NCI-H345 (cell line): ENCODE measurements at regions not wholly inside any gene's neighbourhood (a gene's known extent, or its start where the extent isn't known, plus 50 kb on each side); places are given as distances from the start of the nearest gene placed in this dataset.

ENCODE experiments used
- DNase-seq: peaks from one replicate; lab custom pipeline; 2025; lab: John Stamatoyannopoulos, UW

DNA sequence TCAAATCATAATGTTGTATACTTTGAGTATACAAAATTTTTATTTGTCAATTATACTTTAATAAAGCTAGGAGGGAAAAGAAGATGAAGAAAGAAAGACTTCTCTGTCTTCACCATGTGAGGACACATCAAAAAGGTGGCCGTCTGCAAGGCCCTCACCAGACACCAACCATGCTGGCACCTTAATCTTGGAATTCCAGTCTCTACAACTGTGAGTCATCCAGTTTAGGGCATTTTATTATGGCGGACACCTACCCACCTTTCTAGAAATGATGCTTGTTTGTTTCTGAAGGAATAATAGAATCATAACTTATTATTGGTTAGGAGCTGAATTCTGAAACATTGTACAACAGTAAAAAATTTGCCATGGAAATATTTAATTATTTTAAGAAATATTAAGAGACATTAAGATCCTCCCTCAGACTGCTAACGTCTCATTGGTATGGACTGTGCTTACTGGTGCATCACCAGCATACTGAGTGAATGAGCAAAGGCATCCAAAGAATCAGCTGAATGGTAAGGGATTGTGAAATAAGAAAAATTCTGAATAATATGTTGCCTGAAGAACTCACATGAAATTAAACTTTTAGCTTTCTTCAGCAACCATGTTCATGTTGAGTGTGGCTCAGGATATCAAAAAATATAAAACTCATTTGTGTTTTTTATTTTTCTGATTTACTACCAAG, 536.6 kb downstream of the HTR7 start:
- no peak for DNase-seq

DNA sequence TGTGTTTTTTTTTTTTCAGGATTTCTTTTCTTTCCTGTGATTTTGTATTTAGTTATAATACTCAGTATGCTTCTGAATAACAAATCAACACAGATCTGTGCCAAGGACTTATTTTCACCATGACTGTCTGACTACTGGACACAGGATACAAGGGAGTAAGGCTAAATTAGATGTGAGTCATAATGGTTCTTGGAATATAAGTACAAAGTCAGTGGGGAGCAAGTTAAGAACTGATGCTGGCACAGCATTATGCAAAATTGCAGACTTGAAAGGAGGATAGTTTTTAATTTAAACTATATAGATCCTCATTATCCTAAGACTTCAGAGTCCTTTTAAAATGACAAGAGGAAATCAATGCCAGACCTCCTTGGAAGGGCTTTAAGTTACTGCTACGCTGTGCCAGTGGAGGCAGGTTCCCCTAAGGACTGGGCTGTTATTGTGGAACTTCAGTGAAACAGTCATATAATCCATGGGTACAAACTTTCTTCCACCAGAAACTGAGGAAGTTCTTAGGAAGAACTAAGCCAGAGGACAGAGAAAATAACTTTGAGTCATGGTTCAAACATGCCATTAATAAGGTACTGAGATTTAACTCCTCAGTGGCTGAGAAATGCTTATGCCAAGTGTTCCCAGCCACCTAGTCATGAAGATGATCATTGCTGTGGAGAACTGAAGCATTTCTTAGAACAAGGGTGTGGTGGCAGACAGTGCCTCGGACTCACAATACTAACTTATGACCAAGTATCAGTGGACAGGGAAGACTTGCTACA, 531.2 kb downstream of the HTR7 start:
- no peak for DNase-seq

DNA sequence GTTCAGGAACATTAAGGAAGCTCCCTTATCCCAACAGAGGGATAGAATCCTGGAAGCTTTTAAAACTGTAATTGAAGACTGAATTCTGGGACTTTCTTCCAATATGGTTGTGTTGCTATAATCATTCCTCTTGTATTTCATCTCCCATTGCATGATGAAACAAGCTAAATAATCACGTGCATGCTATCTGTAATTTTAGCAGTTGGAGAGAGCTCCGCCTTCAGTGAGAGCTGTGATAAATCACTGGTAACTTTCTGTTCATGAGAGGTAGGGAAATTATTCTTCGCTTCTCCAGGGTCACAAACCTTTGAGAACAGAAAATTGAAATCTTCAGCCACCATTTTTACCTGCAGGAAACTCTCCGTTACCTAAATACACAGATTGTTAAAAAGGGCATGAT, 530.2 kb downstream of the HTR7 start:
- no peak for DNase-seq

DNA sequence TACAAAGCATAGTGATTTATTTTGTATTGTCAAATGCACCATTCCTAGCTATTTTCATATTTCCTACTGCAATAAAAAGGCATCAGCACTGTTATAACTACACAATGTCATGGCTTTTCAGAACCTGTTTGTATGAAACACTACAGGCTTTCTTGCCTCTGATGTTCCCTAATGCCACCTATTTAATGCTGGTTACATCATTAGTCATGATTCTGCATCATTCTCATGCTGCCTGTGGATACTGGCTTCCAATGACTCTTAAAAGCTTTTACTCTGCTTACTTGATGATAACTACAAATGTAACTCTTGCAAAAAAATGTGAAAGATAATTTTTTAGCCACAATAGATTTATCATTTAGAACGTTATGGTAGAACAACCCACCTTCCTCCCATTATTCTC, 529.4 kb downstream of the HTR7 start:
- no peak for DNase-seq

DNA sequence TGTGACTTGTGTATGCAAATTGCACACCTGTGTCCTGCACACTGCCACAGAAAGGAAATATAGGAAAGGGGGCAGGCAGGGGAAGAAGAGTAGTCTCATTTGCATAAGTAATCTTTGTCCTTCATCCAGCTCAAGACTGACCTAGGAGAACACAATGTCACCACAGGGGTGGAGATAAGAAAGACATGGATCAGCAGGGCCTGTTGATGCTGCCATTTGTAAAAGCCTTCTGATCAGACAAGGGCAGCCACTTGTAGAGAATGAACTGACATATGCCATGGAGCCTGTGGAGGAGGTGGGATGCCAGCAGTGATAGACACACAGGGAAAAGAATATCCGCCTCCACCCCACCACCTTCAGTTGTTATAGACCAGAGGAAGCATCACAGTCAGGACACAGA, 528.9 kb downstream of the HTR7 start:
- DNase-seq = no peak

DNA sequence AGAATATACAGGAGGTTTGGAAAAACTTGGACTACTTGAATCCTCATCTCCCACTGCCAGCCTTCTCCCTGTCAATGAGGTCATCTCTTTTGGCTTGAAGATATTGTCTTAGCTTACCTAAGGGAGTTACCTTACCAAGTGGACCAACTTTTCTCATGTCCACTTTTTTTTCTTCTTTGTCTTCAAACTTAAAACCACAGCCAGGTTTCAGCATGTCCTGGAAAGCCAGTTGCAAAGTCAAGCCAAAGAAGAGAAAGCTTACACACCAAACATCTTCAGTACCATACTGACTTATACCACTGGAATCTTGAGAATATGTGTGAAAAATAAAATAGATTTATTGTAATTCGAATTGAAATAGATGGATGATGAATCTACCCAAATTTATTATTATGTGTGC, 520.5 kb downstream of the HTR7 start:
- DNase-seq = no peak

DNA sequence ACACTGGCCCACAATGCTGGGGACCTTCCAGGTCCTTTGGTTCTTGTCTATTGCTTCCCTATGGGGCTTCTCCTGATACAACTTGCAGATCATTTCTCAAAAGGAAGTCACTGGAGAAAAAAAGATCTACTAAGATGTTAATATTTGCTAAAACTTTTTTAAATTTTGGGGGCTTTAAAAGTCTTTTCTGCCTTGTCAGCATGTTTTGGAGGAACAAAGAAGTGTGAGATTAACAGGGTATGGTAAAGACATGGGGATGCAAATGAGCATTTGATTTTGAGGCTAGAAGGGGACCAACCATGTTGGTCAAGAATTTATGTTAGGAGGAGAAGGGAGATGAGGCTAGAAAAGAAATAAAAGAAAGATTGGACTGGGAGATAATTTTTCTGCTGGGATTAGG, 515.4 kb downstream of the HTR7 start:
- no peak for DNase-seq

DNA sequence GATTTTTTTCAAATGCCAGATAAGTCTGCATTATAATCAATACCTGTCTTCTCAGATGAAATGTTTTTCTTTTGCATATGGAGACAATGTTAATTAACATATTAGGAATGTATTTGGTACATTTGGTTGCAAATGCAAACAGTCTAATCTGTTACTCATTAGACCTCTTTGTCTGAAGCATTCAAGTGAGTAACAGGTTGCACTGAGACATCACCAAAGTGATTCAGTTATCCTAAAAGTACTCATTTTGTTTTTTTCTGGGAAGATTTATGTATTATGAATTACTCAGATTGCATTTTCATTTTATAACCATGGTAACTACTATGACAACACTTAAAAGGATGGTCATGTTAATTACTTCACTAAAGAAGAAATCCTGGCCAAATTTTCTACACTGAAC, 513.6 kb downstream of the HTR7 start:
- no peak for DNase-seq

DNA sequence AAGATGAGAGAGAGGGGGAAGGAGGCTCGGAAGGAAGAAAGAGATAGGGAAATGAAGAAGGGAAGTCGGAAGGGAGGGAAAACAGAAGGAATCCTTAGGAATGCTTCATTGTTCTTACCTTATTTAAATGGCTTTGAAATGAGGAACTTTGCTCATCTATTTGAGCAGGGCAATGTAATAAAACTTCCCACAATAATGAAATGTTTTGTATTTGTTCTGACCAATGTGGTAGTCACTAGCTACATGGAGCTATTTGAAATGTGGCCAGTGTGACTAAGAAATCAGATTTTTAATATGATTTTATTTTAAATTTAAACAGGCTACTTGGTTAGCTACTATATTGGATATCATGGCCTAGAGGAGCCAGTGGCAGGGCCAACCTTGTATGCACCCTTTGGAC, 510.6 kb downstream of the HTR7 start:
- no peak for DNase-seq

DNA sequence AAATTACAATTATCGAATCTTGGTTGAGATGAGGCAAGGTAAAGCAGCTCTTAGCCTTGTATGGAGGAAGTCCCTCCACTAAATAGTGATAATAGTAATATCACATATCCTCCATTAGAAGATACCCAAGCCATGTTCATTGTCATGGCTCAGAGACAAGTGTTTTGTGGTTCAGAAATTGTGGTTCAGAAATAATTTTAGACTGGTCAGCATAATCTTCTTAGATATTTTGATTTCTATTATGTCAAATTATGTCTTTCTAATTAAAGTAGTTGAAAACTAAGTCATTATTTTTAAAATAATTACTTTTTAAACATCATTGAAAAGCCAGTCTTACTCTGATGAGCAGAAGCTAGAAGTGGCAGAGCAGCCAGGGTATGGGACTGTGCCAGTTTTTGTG, 507.7 kb downstream of the HTR7 start:
- DNase-seq = no peak

DNA sequence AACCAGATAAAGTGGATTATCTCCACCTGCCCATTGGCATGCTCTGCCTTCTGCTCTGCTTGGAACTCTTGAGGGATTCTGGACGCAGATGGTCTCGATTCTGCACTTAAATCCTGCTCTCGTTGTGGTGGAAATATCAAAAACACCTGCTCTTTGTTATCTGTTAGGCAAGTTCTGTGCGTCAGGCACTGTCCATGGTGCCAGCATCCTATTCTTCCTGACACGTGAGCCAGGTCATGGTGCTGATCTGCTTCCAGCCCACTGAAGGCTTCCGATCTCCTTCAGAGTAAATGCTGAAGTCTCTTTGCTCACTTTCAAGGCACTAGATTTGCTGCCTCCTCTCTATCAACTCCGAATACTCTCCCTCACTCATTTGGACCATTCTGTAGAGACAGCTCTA, 505.6 kb downstream of the HTR7 start:
- DNase-seq = no peak

DNA sequence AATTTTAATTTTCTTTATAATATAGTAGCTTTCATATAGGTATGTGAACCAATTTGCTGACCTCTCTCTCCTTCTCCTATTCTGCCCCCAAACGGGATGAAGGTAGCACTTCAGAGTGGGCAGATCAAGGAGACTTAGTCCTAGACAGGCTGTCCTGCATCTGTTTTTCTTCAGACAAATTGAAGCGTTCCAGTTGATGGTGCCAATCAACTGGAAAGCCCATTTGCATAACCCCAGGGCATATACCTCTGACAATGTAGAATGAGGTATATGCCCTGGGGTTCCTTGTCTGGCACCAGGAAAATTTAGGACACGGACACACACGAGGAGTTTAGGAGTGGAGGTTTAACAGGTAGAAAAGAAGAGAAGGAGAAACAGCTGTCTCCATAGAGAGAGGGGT, 502.9 kb downstream of the HTR7 start:
- DNase-seq = no peak

DNA sequence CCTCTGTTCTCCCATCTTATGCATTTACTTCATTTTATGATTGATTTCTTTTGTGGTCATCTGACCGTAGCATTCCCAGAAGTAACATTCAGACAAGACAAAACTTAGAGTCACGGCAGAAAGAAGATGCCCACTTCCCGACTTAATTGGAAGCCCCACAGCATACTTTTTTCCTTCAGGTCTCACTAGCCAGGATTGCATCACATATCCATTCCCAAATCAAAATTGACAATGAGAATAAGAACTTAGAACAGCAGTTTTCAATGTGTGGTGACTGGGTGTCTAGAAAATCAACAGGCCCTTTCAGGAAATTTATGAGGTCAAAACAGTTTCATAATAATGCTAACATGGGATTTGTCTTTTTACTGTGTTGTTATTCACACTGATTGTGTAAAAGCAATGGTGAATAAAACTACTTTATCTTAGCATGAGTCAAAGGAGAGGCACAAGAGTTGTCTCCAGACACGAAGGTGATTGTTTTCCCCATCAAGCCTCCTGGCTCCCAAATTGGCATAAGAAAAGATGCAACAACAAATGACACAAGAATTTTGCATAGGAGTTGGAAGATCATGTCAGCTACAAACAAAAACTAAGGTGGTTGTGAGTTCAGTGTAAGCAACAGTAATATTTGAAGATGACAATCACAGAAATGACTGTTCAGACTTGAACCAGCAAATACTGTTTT, 493.9 kb downstream of the HTR7 start:
- DNase-seq = no peak

DNA sequence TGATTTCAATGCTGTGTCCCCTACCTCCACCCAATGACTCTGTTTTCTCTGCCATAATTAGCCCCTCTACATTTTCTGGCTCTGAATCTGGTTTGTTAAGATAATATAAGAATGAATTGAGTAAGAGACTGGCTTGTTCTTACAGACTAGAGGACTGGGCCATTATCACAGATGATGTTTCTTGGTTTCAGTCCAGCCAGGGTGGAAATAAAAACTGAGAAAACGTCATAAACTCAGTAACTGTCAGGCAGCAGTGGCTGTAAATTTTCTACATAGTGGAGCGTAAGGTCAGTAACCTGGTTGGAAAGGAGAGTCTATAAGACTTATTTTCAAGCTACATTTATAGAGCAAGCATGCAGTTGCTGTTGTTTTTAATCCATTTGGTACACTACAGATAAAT, 485.4 kb downstream of the HTR7 start:
- DNase-seq = no peak

DNA sequence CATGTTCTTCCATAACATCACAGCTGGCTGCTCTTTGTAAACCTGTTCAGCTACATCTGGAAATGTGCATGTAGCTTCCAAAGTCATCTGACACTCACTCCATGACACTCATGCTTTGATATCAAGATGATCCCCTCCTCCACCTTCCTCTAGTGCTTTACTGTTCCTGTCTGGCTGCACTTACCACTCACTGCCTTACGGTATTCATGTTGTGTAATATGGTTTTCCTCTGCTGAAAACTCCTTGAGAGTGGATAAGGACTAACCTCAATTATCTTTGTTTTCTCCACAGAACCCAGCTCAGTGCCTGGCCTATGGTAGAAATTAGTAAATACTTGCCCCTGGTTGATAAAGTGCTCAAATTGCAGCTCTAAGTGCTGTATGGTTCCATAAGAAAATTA, 483.9 kb downstream of the HTR7 start:
- no peak for DNase-seq

DNA sequence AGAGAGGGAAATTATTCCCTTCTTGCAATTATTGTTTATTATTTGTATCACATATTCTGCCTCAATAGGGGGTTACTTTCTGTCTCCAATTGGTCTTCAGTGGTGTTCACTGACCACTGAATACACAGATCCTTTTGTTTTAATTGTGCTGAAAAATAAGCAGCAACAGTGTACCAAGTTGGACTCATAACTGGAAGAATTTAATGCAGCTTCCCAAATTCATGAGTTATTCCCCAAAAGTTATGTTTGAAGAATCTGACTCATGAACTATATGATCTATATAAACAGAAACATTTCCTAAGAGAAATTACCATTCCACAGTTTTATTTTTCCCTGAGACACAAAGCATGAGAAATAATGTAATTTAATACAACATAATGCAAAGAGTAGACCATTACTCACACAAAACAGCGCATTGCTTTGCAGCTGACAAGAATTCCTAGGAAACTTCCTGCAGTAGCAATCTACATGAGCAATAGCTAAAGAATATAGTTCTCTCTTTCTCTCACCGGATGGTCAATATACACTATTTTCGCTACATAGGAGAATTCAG, 479.2 kb downstream of the HTR7 start:
- no peak for DNase-seq

DNA sequence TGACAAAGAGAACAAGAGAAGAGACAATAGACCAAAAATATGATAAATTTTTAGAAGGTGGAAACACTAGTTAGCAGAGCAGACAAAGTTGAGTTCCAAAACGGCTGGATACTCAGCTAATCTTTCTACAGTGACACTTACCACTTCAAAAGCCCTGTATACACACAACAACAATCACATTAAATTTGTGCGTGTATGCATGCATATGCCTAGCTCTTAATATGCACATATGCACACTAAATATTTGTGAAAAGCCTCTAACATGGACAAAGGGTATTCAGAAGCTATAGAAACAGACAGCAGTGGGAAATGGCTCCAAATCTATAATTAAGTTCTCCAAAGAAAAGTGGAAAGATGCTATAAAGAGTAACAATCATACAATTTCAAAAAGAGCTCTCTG, 476.4 kb downstream of the HTR7 start:
- DNase-seq = no peak

DNA sequence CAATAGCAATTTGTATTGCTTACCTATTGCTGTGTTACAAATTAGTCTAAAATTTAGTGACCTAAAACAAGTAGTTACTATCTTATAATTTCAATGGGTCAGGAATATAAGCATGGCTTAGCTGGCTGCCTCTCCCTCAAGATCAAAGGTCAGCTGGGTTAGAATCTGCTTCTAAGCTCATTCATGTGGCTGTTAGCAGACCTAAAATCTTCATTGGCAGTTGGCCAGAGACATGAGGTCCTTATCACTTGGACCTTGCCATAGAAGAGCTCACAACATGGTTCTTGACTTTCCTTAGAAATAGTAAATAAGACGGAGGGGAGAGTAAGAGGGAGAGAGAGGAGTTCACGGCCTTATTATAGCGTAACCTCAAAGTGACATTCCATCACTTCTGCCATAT, 468.0 kb downstream of the HTR7 start:
- no peak for DNase-seq

DNA sequence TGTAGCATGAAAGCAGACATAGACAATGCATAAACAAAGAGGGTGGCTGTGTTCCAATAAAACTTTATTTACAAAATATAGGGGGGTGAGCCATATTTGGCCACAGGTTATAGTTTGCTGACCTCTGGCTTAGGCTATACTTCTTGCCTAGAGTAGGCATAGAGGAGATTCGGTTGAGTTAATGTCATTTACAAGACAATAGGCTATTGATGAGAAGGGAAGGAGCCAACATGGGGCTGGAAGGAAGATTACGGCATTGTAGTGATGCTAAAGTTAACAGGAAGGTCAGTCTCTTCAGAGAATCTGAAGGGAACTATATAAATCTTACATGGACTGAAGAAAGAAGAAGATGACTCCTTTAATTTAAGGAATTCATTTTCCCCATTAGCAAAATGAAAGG, 463.5 kb downstream of the HTR7 start:
- no peak for DNase-seq

DNA sequence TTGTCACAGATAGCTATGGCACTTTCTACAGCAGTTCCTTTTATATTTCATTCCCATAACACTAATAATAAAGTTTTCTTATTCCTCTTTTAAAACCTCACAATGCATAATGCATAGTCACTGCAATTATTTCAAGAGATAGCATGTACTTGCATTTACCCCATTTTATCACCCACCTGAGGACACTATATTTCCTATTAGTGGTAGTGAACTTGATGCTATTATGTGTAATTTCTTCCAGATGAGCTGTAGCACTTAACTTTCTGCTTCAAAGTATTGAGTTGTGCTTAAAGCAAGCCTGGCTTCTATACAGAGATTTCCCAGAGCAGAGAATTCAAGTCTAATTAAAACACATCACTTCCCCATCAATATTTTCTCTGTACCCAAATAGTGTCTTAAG, 461.1 kb downstream of the HTR7 start:
- no peak for DNase-seq

DNA sequence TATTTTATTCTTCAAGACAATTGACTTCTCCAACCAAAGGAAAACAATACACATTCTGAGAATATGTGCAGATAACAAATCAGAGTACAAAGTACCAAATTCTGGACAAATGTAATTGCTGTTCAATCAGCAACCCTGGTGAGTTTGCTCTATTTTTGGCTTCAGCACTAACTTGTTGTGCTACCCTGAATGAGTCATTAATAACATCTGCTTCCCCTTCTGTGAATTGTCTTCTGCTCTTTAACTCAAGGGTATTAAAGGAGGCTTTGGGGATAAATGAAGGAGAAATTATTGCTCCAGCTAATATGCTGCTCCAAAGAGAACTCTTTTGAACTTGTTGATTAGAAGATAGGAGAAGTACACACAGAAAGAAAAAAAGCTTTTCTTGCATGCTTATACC, 459.3 kb downstream of the HTR7 start:
- DNase-seq = no peak

DNA sequence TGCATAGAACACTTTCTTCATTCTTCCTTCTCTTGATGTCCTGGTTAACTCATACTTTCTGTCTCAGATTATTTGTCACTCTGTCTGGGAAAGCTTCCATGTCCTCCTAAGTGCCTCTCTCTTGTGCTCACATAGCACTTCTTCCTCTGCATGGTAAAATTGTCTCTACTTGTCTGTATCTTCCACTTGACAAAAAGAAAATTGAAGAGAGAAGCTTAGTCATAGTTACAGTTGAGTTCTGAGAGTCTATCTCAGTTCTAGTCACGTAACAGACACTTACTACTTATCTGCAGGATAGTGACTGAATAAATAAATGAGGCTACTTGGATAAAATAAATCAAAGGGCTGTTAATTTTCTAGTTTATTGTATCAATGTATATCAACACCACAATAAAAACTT, 458.1 kb downstream of the HTR7 start:
- DNase-seq = no peak
